ENCODE measurements at regions not wholly inside any gene's neighbourhood (a gene's known extent, or its start where the extent isn't known, plus 50 kb on each side); places are given as distances from the start of the nearest gene placed in this dataset.
"Not testable (repeated sequence)": the region's sequence is repeated elsewhere in the genome, so short reads cannot be mapped to it uniquely, and the experiment has no call there.

DNA sequence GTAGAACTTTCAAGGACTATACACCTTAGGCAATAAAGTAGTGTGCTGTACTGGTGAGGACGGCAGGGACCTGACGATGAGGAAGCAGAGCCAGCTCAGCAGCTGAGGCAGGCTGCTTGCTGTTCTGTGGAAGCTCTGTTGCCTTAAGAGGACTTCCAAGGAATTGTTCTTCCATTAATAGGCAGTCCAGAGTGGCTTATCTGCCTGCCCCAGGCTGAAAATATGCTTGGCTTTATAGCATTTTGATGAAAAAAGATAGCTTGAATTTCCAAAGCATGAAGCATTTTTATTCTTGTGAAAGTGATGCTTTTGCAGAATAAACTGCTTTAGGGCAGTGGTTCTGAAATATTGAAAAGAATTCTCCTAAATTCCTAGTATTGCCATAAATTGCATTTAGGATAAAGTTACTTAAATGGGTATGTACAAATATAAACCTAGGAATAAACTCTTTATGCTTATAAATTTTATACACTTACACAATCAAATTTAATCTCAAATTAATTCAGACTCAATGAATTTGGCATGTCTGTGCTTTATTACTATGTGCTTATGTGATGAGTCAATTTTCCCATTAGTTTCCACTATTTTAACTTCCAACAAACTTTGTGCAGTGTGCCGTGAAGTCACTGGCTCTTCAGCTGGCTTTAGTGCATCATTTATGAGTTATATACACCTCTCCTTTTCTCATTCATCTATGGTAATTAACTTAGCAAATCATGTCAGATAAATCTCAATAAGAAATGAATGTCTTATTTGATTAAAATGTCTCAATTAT, 231.0 kb upstream of the RASGRP1 start:
- H3K27ac Mint-ChIP-seq = no peak overlapping the region
- no peak for DNase-seq
- peaks cover 33% of the 10 kb centered on the region for H3K27me3 Mint-ChIP-seq
- no peak overlapping the region for H3K4me3 Mint-ChIP-seq
- H3K36me3 Mint-ChIP-seq (ENCODE audit: low read depth) = no peaks in the 10 kb centered on the region
- H3K4me1 Mint-ChIP-seq (ENCODE audit: low read depth) = no peaks in the 10 kb centered on the region
- H3K9me3 Mint-ChIP-seq = no peaks in the 10 kb centered on the region

DNA sequence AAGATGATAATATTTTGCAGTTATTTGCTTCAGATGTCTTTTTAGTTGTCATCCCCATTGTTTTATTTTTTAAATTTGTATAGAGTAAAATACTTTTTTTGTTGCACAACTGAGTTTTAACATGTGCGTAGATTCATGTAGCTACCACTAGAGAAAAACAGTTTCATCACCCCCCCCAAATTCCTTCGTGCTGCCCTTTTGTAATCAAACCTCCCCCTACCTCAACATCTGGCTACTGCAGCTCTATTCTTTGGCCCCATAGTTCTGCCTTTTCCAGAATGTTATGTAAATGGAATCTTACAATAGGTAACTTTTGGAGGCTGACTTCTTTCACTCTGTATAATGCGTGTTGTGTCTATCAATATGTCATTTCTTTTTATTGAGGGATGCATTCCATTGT, 232.0 kb upstream of the RASGRP1 start:
- DNase-seq = no peak
- no peak overlapping the region for H3K4me3 Mint-ChIP-seq
- H3K4me1 Mint-ChIP-seq (ENCODE audit: low read depth) = no peaks in the 10 kb centered on the region
- no peaks in the 10 kb centered on the region for H3K9me3 Mint-ChIP-seq
- H3K27ac Mint-ChIP-seq = no peak overlapping the region
- no peaks in the 10 kb centered on the region for H3K36me3 Mint-ChIP-seq (ENCODE audit: low read depth)
- H3K27me3 Mint-ChIP-seq = peaks cover 37% of the 10 kb centered on the region

GRCh38 chr15:38797506-38797905, 232.9 kb upstream of the RASGRP1 start:
- DNase-seq; H3K4me1 Mint-ChIP-seq (ENCODE audit: low read depth); H3K9me3 Mint-ChIP-seq; H3K27ac Mint-ChIP-seq; H3K4me3 Mint-ChIP-seq; H3K36me3 Mint-ChIP-seq (ENCODE audit: low read depth): not testable (repeated sequence)
- peaks cover 46% of the 10 kb centered on the region for H3K27me3 Mint-ChIP-seq

- H3K4me3 Mint-ChIP-seq = not testable (repeated sequence)
- peaks cover 53% of the 10 kb centered on the region for H3K27me3 Mint-ChIP-seq
These were observed 234.6 kb upstream of the RASGRP1 start for GRCh38 chr15:38799202-38799601.

GRCh38 chr15:38809621-38810020, 245.0 kb upstream of the RASGRP1 start:
- H3K27me3 Mint-ChIP-seq = peaks cover 9% of the 10 kb centered on the region
- H3K36me3 Mint-ChIP-seq (ENCODE audit: low read depth) = no peaks in the 10 kb centered on the region
- H3K27ac Mint-ChIP-seq = no peak overlapping the region
- H3K9me3 Mint-ChIP-seq = no peaks in the 10 kb centered on the region
- no peak for DNase-seq
- H3K4me1 Mint-ChIP-seq (ENCODE audit: low read depth) = no peaks in the 10 kb centered on the region
- no peak overlapping the region for H3K4me3 Mint-ChIP-seq

More at GRCh38 chr15:38799202-38799601, 234.6 kb upstream of the RASGRP1 start:
- H3K9me3 Mint-ChIP-seq; H3K36me3 Mint-ChIP-seq (ENCODE audit: low read depth); DNase-seq; H3K4me1 Mint-ChIP-seq (ENCODE audit: low read depth); H3K27ac Mint-ChIP-seq: not testable (repeated sequence)

DNA sequence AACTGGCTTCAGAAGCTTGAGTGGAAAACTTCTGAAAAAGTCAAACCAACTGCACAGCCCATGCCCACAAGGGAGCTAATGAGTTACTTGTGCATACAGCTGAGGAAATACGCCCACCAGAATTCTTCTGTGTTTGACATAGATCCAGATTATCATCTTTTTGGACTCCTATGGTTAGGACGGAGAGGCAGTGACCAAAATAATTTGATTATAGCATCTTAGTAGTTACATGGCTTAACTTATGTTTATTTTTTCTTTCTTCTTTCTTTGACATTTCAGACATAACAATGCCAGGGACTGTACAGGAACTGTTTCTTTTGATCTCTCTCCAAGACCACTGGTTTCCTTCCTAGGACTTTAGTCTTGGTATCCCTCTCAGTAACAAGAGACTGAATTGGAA, 246.1 kb upstream of the RASGRP1 start:
- Mint-ChIP-seq H3K4me3 (no peak overlapping the region), H3K27ac (no peak overlapping the region), H3K9me3 (no peaks in the 10 kb centered on the region), H3K27me3 (peaks cover 9% of the 10 kb centered on the region), H3K36me3 (ENCODE audit: low read depth) (no peaks in the 10 kb centered on the region), H3K4me1 (ENCODE audit: low read depth) (no peaks in the 10 kb centered on the region)
- DNase-seq = no peak

DNA sequence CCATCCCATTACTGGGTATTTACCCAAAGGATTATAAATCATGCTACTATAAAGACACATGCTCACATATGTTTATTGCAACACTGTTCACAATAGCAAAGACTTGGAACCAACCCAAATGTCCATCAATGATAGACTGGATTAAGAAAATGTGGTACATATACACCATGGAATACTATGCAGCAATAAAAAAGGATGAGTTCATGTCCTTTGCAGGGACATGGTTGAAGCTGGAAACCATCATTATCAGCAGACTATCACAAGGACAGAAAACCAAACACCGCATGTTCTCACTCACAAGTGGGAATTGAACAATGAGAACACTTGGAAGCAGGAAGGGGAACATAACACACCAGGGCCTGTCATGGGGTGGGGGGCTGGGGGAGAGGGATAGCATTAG, 249.6 kb upstream of the RASGRP1 start:
- H3K4me3 Mint-ChIP-seq; H3K9me3 Mint-ChIP-seq; H3K36me3 Mint-ChIP-seq (ENCODE audit: low read depth); H3K4me1 Mint-ChIP-seq (ENCODE audit: low read depth); H3K27ac Mint-ChIP-seq; DNase-seq: not testable (repeated sequence)
- peaks cover 20% of the 10 kb centered on the region for H3K27me3 Mint-ChIP-seq

DNA sequence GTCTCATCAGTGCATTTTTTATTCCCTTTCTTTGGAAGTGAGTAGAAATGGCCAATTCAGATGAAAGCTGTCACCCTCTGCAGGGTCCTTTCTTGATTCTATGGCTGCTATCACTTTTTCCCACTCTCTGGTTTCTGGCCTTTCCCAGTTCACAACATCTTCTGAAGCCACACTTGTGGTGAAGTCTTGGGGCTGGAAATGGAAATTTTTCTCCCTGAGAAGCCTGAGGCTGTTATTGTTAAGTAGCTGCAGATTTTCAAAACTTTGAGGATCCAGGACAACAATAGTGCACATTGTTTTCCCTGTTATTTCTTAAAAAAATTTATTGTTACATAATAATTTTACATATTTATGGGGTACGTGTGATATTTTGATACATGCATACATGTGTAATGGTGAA, 250.3 kb upstream of the RASGRP1 start:
- Mint-ChIP-seq H3K27me3 (peaks cover 20% of the 10 kb centered on the region), H3K36me3 (ENCODE audit: low read depth) (no peaks in the 10 kb centered on the region), H3K4me3 (no peak overlapping the region), H3K27ac (no peak overlapping the region), H3K4me1 (ENCODE audit: low read depth) (peaks cover 4% of the 10 kb centered on the region), H3K9me3 (no peaks in the 10 kb centered on the region)
- no peak for DNase-seq

GRCh38 chr15:38817427-38818156, 253.0 kb upstream of the RASGRP1 start:
- no peak overlapping the region for H3K27ac Mint-ChIP-seq
- no peak overlapping the region for H3K4me3 Mint-ChIP-seq
- H3K9me3 Mint-ChIP-seq = no peaks in the 10 kb centered on the region
- H3K27me3 Mint-ChIP-seq = peaks cover 16% of the 10 kb centered on the region
- H3K36me3 Mint-ChIP-seq (ENCODE audit: low read depth) = no peaks in the 10 kb centered on the region
- peak; percentile 87 for DNase-seq
- peaks cover 4% of the 10 kb centered on the region for H3K4me1 Mint-ChIP-seq (ENCODE audit: low read depth)

GRCh38 chr15:38818157-38818790, 253.7 kb upstream of the RASGRP1 start:
- Mint-ChIP-seq H3K9me3 (no peaks in the 10 kb centered on the region), H3K36me3 (ENCODE audit: low read depth) (no peaks in the 10 kb centered on the region), H3K4me3 (no peak overlapping the region), H3K27ac (no peak overlapping the region), H3K4me1 (ENCODE audit: low read depth) (peaks cover 4% of the 10 kb centered on the region), H3K27me3 (peaks cover 11% of the 10 kb centered on the region)
- DNase-seq = no peak

- Mint-ChIP-seq H3K4me3 (no peak overlapping the region), H3K9me3 (no peaks in the 10 kb centered on the region), H3K27ac (no peak overlapping the region), H3K27me3 (peaks cover 11% of the 10 kb centered on the region), H3K4me1 (ENCODE audit: low read depth) (peaks cover 4% of the 10 kb centered on the region), H3K36me3 (ENCODE audit: low read depth) (no peaks in the 10 kb centered on the region)
- DNase-seq = no peak
These were observed 254.9 kb upstream of the RASGRP1 start for GRCh38 chr15:38819387-38819950.

GRCh38 chr15:38823263-38823662, 258.6 kb upstream of the RASGRP1 start:
- Mint-ChIP-seq H3K36me3 (ENCODE audit: low read depth) (no peaks in the 10 kb centered on the region), H3K4me3 (no peak overlapping the region), H3K27me3 (peaks cover 13% of the 10 kb centered on the region), H3K9me3 (no peaks in the 10 kb centered on the region), H3K27ac (no peak overlapping the region), H3K4me1 (ENCODE audit: low read depth) (no peaks in the 10 kb centered on the region)
- DNase-seq = no peak

- no peak overlapping the region for H3K27ac Mint-ChIP-seq
- H3K9me3 Mint-ChIP-seq = no peaks in the 10 kb centered on the region
- H3K27me3 Mint-ChIP-seq = peaks cover 24% of the 10 kb centered on the region
- no peak overlapping the region for H3K4me3 Mint-ChIP-seq
- H3K4me1 Mint-ChIP-seq (ENCODE audit: low read depth) = no peaks in the 10 kb centered on the region
- no peaks in the 10 kb centered on the region for H3K36me3 Mint-ChIP-seq (ENCODE audit: low read depth)
- no peak for DNase-seq
These were observed 260.1 kb upstream of the RASGRP1 start for GRCh38 chr15:38824719-38825118.

DNA sequence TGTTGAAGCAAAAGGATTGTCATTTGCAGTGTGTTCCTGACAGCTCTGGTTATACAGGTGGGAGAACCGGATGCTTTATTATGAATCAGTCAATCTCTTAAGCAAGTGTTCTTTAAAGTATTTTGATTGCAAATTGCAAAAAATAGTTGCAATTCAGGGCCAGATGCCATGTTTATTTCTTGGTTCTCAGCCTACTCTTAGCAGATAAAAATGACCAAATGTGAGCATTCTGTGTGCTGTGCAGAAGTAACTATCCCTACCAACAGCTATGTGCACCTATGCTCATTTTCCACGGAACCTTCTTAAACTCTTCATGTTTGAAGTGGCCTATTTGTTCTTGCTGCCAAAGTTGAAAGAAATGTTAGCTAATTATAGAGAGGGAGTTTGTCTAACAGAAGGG, 262.3 kb upstream of the RASGRP1 start:
- no peak overlapping the region for H3K4me3 Mint-ChIP-seq
- no peak for DNase-seq
- H3K4me1 Mint-ChIP-seq (ENCODE audit: low read depth) = no peaks in the 10 kb centered on the region
- H3K27me3 Mint-ChIP-seq = peaks cover 24% of the 10 kb centered on the region
- no peaks in the 10 kb centered on the region for H3K36me3 Mint-ChIP-seq (ENCODE audit: low read depth)
- peaks cover 1% of the 10 kb centered on the region for H3K9me3 Mint-ChIP-seq
- H3K27ac Mint-ChIP-seq = no peak overlapping the region
